OCI-LY3 (cell line): ENCODE measurements at regions not wholly inside any gene's neighbourhood (a gene's known extent, or its start where the extent isn't known, plus 50 kb on each side); places are given as distances from the start of the nearest gene placed in this dataset.

ENCODE experiments used
- CTCF ChIP-seq: fragments of 200-600, 300-600 bp; sonication (generic); IDR thresholded peaks from 2 replicates; pipeline ENCODE4 v1.5.1; 2014; ENCODE audit warnings: antibody characterized with exemption, low read length, low read depth
- EZH2phosphoT487 ChIP-seq: fragments of 200-600 bp; shearing (Covaris generic); IDR thresholded peaks from 2 replicates; pipeline ENCODE4 v1.6.1; 2018; ENCODE audit warnings: antibody characterized with exemption, mixed run types, low read depth

- TF ChIP-seq CTCF (no peak), EZH2phosphoT487 (no peak)
Observed at GRCh38 chr1:88126467-88126866, 557.6 kb upstream of the PKN2 start.
